ENCODE measurements at regions not wholly inside any gene's neighbourhood (a gene's known extent, or its start where the extent isn't known, plus 50 kb on each side); places are given as distances from the start of the nearest gene placed in this dataset.

- TF ChIP-seq SFPQ (IDR thresholded peaks at IDR 0.05; ENCODE audit: low read depth, low read length) = no peak
- no peak for TF ChIP-seq CTBP1 (IDR thresholded peaks at IDR 0.05; ENCODE audit: borderline replicate concordance)
- TF ChIP-seq ZNF224 (CRISPR knock-in tag; IDR thresholded peaks at IDR 0.05) = no peak
- TF ChIP-seq HNRNPK (IDR thresholded peaks at IDR 0.05; ENCODE audit: low read depth, low read length, poor library complexity, severe bottlenecking) = no peak
These were observed 121.6 kb upstream of the RALGAPA2 start (continued) for GRCh38 chr20:20834008-20834407.

DNA sequence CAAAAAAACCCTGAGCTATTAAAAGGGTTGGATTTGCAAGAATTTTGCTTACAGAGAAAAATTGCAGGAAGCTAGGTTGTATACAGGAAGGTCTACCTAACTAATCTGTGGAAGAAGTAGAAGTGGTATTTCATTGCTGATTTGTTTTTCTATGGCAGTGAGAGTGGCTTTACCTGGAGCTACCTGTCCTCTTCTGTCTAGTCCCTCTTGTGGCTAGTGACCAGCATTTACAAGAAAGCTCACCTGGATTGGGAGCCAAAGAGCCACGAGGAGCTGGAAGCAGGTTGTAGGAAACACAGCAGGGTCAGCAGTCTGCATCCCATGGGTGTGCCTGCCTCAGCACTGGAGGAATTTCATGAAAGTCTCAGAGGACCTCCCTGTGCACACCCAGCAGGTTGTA is 120.3 kb upstream of the RALGAPA2 start:
- POLR2A ChIA-PET = no interaction called here

More for the DNA sequence above, 120.3 kb upstream of the RALGAPA2 start:
- H2AFZ ChIP-seq (ENCODE audit: low read depth, low read length) = no peak overlapping the region
- ATAC-seq (no peak), DNase-seq (ENCODE audit: extremely low read depth in 1 of 4, low spot score in 3 of 4) (no peak), FAIRE-seq (no peak)
- H3K27ac ChIP-seq (ENCODE audit: extremely low read depth, low read depth, low read length) = no peak overlapping the region
- H3K79me2 ChIP-seq (ENCODE audit: control insufficient read depth, insufficient read depth, low read length) = no peaks in the 10 kb centered on the region
- WGBS (ENCODE audit: insufficient coverage, low coverage, missing lambda C conversion rate) = 0% methylated on average over 1 of the region's 1 CpG
- no peaks in the 10 kb centered on the region for H3K36me3 ChIP-seq (ENCODE audit: control insufficient read depth, insufficient read depth, low read length)
- no peaks in the 10 kb centered on the region for H4K20me1 ChIP-seq (replicated peaks; ENCODE audit: control insufficient read depth, insufficient read depth, low read length)
- CTCF ChIA-PET (ENCODE audit: low intra/inter-chr PET ratio) = interaction anchor here (0.5 kb wide), 1 partner anchor 894 kb away, joined by 3 read pairs; no protein-coding TSS in a partner anchor
- intact Hi-C loops (cut with micrococcal nuclease) = loop anchor here (10.0 kb wide), 1 partner anchor 672 kb away; no protein-coding TSS in a partner anchor
- H3K27me3 ChIP-seq (ENCODE audit: control insufficient read depth in 2 of 2, insufficient read depth in 2 of 2, low read length in 2 of 2) = peaks cover 0 to 11% of the 10 kb centered on the region in 2 experiments; a peak in 2 of 5 replicates
- no peak overlapping the region for H3K4me2 ChIP-seq (ENCODE audit: insufficient read depth, low read length)
- no peaks in the 10 kb centered on the region for H3K9me3 ChIP-seq (replicated peaks; ENCODE audit: control insufficient read depth, insufficient read depth, low read depth, low read length)
- in situ Hi-C loops (cut with MboI) = loop anchor here (10.0 kb wide), 1 partner anchor 672 kb away; no protein-coding TSS in a partner anchor
- BruUV-seq (replicated peaks) = no TSS peak
- no peaks in the 10 kb centered on the region for H3K4me1 ChIP-seq (replicated peaks in 1 of 2; ENCODE audit: control insufficient read depth in 2 of 2, insufficient read depth in 2 of 2, low read length in 2 of 2)
- H3K9me1 ChIP-seq (ENCODE audit: control insufficient read depth, insufficient read depth, low read length) = no peaks in the 10 kb centered on the region
- TF ChIP-seq ELF4 (CRISPR knock-in tag; IDR thresholded peaks at IDR 0.05) (no peak), ZNF766 (CRISPR knock-in tag; conservative IDR thresholded peaks at IDR 0.05) (no peak), ZNF197 (CRISPR knock-in tag; IDR thresholded peaks at IDR 0.05; ENCODE audit: low read depth) (no peak), ELK1 (CRISPR knock-in tag; IDR thresholded peaks at IDR 0.05) (no peak), ELF1 (tag; IDR thresholded peaks at IDR 0.05) (no peak)
- no peak overlapping the region for H3K4me3 ChIP-seq
- H3K9ac ChIP-seq (ENCODE audit: insufficient read depth in 1 of 2, low read depth in 2 of 2, low read length in 2 of 2) = no peak overlapping the region

Data from K562 (cell line).